Erythroblast (primary cell): ENCODE measurements at regions not wholly inside any gene's neighbourhood (a gene's known extent, or its start where the extent isn't known, plus 50 kb on each side); places are given as distances from the start of the nearest gene placed in this dataset.

Experiments
- GATA1 ChIP-seq: IDR thresholded peaks from 2 replicates; pipeline ENCODE4 v1.6.1; 2011; ENCODE audit warnings: low read depth, mild to moderate bottlenecking, control low read depth, low read length, moderate library complexity
- POLR2A ChIP-seq: IDR thresholded peaks from 2 replicates; pipeline ENCODE4 v1.6.1; 2011; ENCODE audit warnings: mild to moderate bottlenecking, low read length

GRCh38 chr11:19520681-19521080, 192.0 kb upstream of the NAV2 start:
- TF ChIP-seq POLR2A (no peak), GATA1 (no peak)
